SK-N-SH treated with all-trans-retinoic acid at 6 μM for 48 hours (cell line): ENCODE measurements at regions not wholly inside any gene's neighbourhood (a gene's known extent, or its start where the extent isn't known, plus 50 kb on each side); places are given as distances from the start of the nearest gene placed in this dataset.

Experiments
- ATAC-seq: fragments of 200-7000 bp; cut with Tn5 transposase; 3 replicates; pipeline ENCODE4 v1.9.1; 2020; ENCODE audit warnings: mild to moderate bottlenecking, moderate library complexity
- ARNTL ChIP-seq: fragments of 450-650 bp; formaldehyde crosslinking; IDR thresholded peaks from 2 replicates; pipeline ENCODE4 v1.5.0; 2020; ENCODE audit warnings: low read depth, mild to moderate bottlenecking, moderate library complexity, borderline replicate concordance
- BACH2 ChIP-seq: fragments of 250-450 bp; sonication (Bioruptor Pico); IDR thresholded peaks from 2 replicates; pipeline ENCODE4 v1.9.0; 2021; ENCODE audit warnings: mild to moderate bottlenecking, borderline replicate concordance
- CSDC2 ChIP-seq: fragments of 250-450 bp; sonication (Bioruptor Pico); IDR thresholded peaks from 2 replicates; pipeline ENCODE4 v1.5.0; 2020; ENCODE audit warnings: mild to moderate bottlenecking, moderate library complexity
- CSRNP3 ChIP-seq: fragments of 250-450 bp; sonication (Bioruptor Pico); IDR thresholded peaks from 2 replicates; pipeline ENCODE4 v1.5.1; 2021; ENCODE audit warnings: mild to moderate bottlenecking, moderate library complexity
- ESRRG ChIP-seq: fragments of 250-450 bp; sonication (Bioruptor Pico); IDR thresholded peaks from 2 replicates; pipeline ENCODE4 v1.6.1; 2021; ENCODE audit warnings: mild to moderate bottlenecking
- OSR1 ChIP-seq: fragments of 250-450 bp; sonication (Bioruptor Pico); IDR thresholded peaks from 2 replicates; pipeline ENCODE4 v1.8.0; 2022; ENCODE audit warnings: moderate library complexity, mild to moderate bottlenecking, inconsistent platforms
- PPARA ChIP-seq: fragments of 250-450 bp; sonication (Bioruptor Pico); IDR thresholded peaks from 2 replicates; pipeline ENCODE4 v1.5.0; 2020; ENCODE audit warnings: mild to moderate bottlenecking, borderline replicate concordance
- RARB ChIP-seq: fragments of 250-450 bp; sonication (Bioruptor Pico); IDR thresholded peaks from 2 replicates; pipeline ENCODE4 v1.8.0; 2021; ENCODE audit warnings: mild to moderate bottlenecking, moderate library complexity
- SNAI2 ChIP-seq: fragments of 250-450 bp; sonication (Bioruptor Pico); IDR thresholded peaks from 2 replicates; pipeline ENCODE4 v1.5.0; 2020; ENCODE audit warnings: mild to moderate bottlenecking, moderate library complexity
- TOX ChIP-seq: fragments of 250-450 bp; sonication (Bioruptor Pico); IDR thresholded peaks from 2 replicates; pipeline ENCODE4 v1.8.0; 2021; ENCODE audit warnings: mild to moderate bottlenecking, moderate library complexity, borderline replicate concordance
- ZFP3 ChIP-seq: fragments of 250-450 bp; sonication (Bioruptor Pico); IDR thresholded peaks from 2 replicates; pipeline ENCODE4 v1.5.0; 2020; ENCODE audit warnings: mild to moderate bottlenecking, moderate library complexity
- ZFP30 ChIP-seq: fragments of 450-650 bp; formaldehyde crosslinking; IDR thresholded peaks from 2 replicates; pipeline ENCODE4 v1.5.0; 2022; ENCODE audit warnings: mild to moderate bottlenecking, moderate library complexity
- ZNF565 ChIP-seq: fragments of 450-650 bp; formaldehyde crosslinking; conservative IDR thresholded peaks from 2 replicates; pipeline ENCODE4 v1.5.0; 2020; ENCODE audit warnings: low read depth, mild to moderate bottlenecking, moderate library complexity
- ZNF70 ChIP-seq: fragments of 450-650 bp; formaldehyde crosslinking; IDR thresholded peaks from 2 replicates; pipeline ENCODE4 v1.5.0; 2020; ENCODE audit warnings: mild to moderate bottlenecking, moderate library complexity
- ZNF8 ChIP-seq: fragments of 450-650 bp; formaldehyde crosslinking; IDR thresholded peaks from 2 replicates; pipeline ENCODE4 v1.5.0; 2020; ENCODE audit warnings: mild to moderate bottlenecking, moderate library complexity
- TF ChIP-seq, protein P1 (sequence below): fragments of 250-450 bp; sonication (Bioruptor Pico); IDR thresholded peaks from 2 replicates; pipeline ENCODE4 v1.5.0; 2020; ENCODE audit warnings: mild to moderate bottlenecking, moderate library complexity
- TF ChIP-seq, protein P2 (sequence below): fragments of 250-450 bp; sonication (Bioruptor Pico); IDR thresholded peaks from 2 replicates; pipeline ENCODE4 v1.8.0; 2021; ENCODE audit warnings: low read depth, mild to moderate bottlenecking, moderate library complexity, borderline replicate concordance
- TF ChIP-seq, protein P3 (sequence below): fragments of 250-450 bp; sonication (Bioruptor Pico); IDR thresholded peaks from 2 replicates; pipeline ENCODE4 v1.5.1; 2020; ENCODE audit warnings: low read depth, mild to moderate bottlenecking, moderate library complexity
- TF ChIP-seq, protein P4 (sequence below): fragments of 250-450 bp; sonication (Bioruptor Pico); IDR thresholded peaks from 2 replicates; pipeline ENCODE4 v1.8.0; 2020; ENCODE audit warnings: mild to moderate bottlenecking, moderate library complexity, borderline replicate concordance

DNA sequence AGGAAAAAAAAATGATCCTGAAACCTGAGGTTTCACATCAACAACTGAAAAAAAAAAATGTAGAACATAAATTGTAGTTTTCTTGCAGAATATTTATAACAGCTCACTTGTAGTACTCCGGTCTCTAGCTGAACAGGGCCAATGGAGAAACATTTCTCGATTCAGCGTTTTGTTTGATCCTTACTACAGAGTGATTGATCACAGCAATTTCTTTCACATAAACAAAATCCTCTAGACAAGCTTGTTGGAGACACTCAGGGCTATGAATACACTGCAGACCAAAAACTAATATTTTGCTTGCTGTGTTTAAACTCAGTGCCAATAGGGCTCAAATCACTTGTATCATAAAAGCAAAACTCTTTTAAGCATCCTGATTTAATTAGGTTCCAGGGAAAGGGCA is 127.0 kb upstream of the CNTN6 start:
- ATAC-seq = no peak
- TF ChIP-seq ZNF565 (CRISPR knock-in tag) (no peak), RARB (CRISPR knock-in tag) (no peak), ZFP3 (CRISPR knock-in tag) (no peak), ARNTL (CRISPR knock-in tag) (no peak), SNAI2 (CRISPR knock-in tag) (no peak), TOX (CRISPR knock-in tag) (no peak), CSRNP3 (CRISPR knock-in tag) (no peak), CSDC2 (CRISPR knock-in tag) (no peak)
- TF ChIP-seq, protein P1, sequence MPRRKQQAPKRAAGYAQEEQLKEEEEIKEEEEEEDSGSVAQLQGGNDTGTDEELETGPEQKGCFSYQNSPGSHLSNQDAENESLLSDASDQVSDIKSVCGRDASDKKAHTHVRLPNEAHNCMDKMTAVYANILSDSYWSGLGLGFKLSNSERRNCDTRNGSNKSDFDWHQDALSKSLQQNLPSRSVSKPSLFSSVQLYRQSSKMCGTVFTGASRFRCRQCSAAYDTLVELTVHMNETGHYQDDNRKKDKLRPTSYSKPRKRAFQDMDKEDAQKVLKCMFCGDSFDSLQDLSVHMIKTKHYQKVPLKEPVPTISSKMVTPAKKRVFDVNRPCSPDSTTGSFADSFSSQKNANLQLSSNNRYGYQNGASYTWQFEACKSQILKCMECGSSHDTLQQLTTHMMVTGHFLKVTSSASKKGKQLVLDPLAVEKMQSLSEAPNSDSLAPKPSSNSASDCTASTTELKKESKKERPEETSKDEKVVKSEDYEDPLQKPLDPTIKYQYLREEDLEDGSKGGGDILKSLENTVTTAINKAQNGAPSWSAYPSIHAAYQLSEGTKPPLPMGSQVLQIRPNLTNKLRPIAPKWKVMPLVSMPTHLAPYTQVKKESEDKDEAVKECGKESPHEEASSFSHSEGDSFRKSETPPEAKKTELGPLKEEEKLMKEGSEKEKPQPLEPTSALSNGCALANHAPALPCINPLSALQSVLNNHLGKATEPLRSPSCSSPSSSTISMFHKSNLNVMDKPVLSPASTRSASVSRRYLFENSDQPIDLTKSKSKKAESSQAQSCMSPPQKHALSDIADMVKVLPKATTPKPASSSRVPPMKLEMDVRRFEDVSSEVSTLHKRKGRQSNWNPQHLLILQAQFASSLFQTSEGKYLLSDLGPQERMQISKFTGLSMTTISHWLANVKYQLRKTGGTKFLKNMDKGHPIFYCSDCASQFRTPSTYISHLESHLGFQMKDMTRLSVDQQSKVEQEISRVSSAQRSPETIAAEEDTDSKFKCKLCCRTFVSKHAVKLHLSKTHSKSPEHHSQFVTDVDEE (CRISPR knock-in tag) = no peak
- TF ChIP-seq, protein P2, sequence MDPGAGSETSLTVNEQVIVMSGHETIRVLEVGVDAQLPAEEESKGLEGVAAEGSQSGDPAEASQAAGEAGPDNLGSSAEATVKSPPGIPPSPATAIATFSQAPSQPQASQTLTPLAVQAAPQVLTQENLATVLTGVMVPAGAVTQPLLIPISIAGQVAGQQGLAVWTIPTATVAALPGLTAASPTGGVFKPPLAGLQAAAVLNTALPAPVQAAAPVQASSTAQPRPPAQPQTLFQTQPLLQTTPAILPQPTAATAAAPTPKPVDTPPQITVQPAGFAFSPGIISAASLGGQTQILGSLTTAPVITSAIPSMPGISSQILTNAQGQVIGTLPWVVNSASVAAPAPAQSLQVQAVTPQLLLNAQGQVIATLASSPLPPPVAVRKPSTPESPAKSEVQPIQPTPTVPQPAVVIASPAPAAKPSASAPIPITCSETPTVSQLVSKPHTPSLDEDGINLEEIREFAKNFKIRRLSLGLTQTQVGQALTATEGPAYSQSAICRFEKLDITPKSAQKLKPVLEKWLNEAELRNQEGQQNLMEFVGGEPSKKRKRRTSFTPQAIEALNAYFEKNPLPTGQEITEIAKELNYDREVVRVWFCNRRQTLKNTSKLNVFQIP = no peak

- TF ChIP-seq ZNF70 (no peak), ZFP3 (CRISPR knock-in tag) (no peak), ESRRG (CRISPR knock-in tag) (no peak), PPARA (CRISPR knock-in tag) (no peak), ZNF8 (CRISPR knock-in tag) (no peak), TOX (CRISPR knock-in tag) (no peak), OSR1 (CRISPR knock-in tag) (no peak), ZNF565 (CRISPR knock-in tag) (no peak), ZFP30 (CRISPR knock-in tag) (no peak), ARNTL (CRISPR knock-in tag) (no peak), BACH2 (CRISPR knock-in tag) (no peak), CSRNP3 (CRISPR knock-in tag) (no peak)
- TF ChIP-seq, protein P2 = no peak
- TF ChIP-seq, protein P3, sequence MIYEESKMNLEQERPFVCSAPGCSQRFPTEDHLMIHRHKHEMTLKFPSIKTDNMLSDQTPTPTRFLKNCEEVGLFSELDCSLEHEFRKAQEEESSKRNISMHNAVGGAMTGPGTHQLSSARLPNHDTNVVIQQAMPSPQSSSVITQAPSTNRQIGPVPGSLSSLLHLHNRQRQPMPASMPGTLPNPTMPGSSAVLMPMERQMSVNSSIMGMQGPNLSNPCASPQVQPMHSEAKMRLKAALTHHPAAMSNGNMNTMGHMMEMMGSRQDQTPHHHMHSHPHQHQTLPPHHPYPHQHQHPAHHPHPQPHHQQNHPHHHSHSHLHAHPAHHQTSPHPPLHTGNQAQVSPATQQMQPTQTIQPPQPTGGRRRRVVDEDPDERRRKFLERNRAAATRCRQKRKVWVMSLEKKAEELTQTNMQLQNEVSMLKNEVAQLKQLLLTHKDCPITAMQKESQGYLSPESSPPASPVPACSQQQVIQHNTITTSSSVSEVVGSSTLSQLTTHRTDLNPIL (CRISPR knock-in tag) = no peak
- TF ChIP-seq, protein P4, sequence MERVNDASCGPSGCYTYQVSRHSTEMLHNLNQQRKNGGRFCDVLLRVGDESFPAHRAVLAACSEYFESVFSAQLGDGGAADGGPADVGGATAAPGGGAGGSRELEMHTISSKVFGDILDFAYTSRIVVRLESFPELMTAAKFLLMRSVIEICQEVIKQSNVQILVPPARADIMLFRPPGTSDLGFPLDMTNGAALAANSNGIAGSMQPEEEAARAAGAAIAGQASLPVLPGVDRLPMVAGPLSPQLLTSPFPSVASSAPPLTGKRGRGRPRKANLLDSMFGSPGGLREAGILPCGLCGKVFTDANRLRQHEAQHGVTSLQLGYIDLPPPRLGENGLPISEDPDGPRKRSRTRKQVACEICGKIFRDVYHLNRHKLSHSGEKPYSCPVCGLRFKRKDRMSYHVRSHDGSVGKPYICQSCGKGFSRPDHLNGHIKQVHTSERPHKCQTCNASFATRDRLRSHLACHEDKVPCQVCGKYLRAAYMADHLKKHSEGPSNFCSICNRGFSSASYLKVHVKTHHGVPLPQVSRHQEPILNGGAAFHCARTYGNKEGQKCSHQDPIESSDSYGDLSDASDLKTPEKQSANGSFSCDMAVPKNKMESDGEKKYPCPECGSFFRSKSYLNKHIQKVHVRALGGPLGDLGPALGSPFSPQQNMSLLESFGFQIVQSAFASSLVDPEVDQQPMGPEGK (CRISPR knock-in tag) = no peak
- TF ChIP-seq, all 23 proteins: peak for 0
- ATAC-seq = no peak
Measured at GRCh38 chr3:966341-966740, 126.5 kb upstream of the CNTN6 start.
